GM10266 (cell line): ENCODE measurements at regions not wholly inside any gene's neighbourhood (a gene's known extent, or its start where the extent isn't known, plus 50 kb on each side); places are given as distances from the start of the nearest gene placed in this dataset.

Source experiments
- DNase-seq: peaks from one replicate; pipeline ENCODE4 v3.0.0; 2012; ENCODE audit errors: extremely low spot score
- CTCF ChIP-seq: IDR thresholded peaks from 2 replicates; pipeline ENCODE4 v1.5.1; 2012; ENCODE audit warnings: mild to moderate bottlenecking, low read depth; ENCODE audit not compliant: control insufficient read depth, insufficient read depth; ENCODE audit errors: missing control alignments

- DNase-seq, result no peak
- TF ChIP-seq CTCF, result no peak
Measured at GRCh38 chr4:115287426-115287825, 174.0 kb upstream of the NDST4 start.

- TF ChIP-seq CTCF, result no peak
- DNase-seq, result no peak
Measured at GRCh38 chr4:115279330-115279729, 165.9 kb upstream of the NDST4 start.

- TF ChIP-seq CTCF, result no peak
- no peak for DNase-seq
Measured at GRCh38 chr4:115278830-115279229, 165.4 kb upstream of the NDST4 start.

- no peak for DNase-seq
- no peak for TF ChIP-seq CTCF
Measured at GRCh38 chr4:115275615-115276014, 162.2 kb upstream of the NDST4 start.

GRCh38 chr4:115274545-115274944 is 161.1 kb upstream of the NDST4 start:
- no peak for TF ChIP-seq CTCF
- DNase-seq, result no peak

- DNase-seq, result no peak
- TF ChIP-seq CTCF, result no peak
Measured at GRCh38 chr4:115272594-115272993, 159.2 kb upstream of the NDST4 start.

- no peak for TF ChIP-seq CTCF
- DNase-seq, result no peak
Measured at GRCh38 chr4:115272185-115272584, 158.8 kb upstream of the NDST4 start.
